Panc1 (cell line): ENCODE measurements at regions not wholly inside any gene's neighbourhood (a gene's known extent, or its start where the extent isn't known, plus 50 kb on each side); places are given as distances from the start of the nearest gene placed in this dataset.

Source experiments
- ATAC-seq: fragments of 200-7000 bp; cut with Tn5 transposase; 2 replicates; pipeline ENCODE4 v1.9.1; 2020; ENCODE audit warnings: mild to moderate bottlenecking, moderate library complexity
- BruUV-seq: library from RNA; stranded (reverse); fragments of 400-500 nt; replicated peaks from 2 replicates; lab custom pipeline; 2021; lab: Mats Ljungman, UMichigan
- CTCF ChIA-PET: fragments of 300-600 bp; sonication (Branson Sonifier 250); formaldehyde crosslinking; loops from one replicate; lab custom pipeline; 2022; ENCODE audit warnings: antibody characterized with exemption; lab: Charles Lee
- POLR2A ChIA-PET: fragments of 300-600 bp; sonication (Branson Sonifier 250); formaldehyde crosslinking; loops from one replicate; lab custom pipeline; 2022; ENCODE audit warnings: antibody characterized with exemption; lab: Charles Lee
- DNase-seq: peaks from one replicate; pipeline ENCODE4 v3.0.0-alpha.2; 2010; ENCODE audit warnings: low read depth, low spot score
- H3K27ac ChIP-seq: 2 replicates; pipeline ENCODE4 v1.5.1; 2011; ENCODE audit warnings: mild to moderate bottlenecking, low read length, inconsistent platforms
- H3K27me3 ChIP-seq: fragments of 200-500 bp; sonication (Bioruptor generic); 2 replicates; pipeline ENCODE4 v1.6.0; 2014; ENCODE audit warnings: low read length, inconsistent platforms; ENCODE audit not compliant: control insufficient read depth, insufficient read depth
- H3K36me3 ChIP-seq: fragments of 200-500 bp; sonication (Bioruptor generic); 2 replicates; pipeline ENCODE4 v1.5.1; 2014; ENCODE audit warnings: inconsistent platforms, mild to moderate bottlenecking, low read length, moderate library complexity; ENCODE audit not compliant: control insufficient read depth, insufficient read depth
- H3K4me1 ChIP-seq: 2 replicates; pipeline ENCODE4 v1.5.1; 2011; ENCODE audit warnings: inconsistent platforms, mild to moderate bottlenecking, low read length, moderate library complexity; ENCODE audit not compliant: control insufficient read depth, insufficient read depth
- H3K4me3 ChIP-seq, 2 experiments: 2 replicates each; pipeline ENCODE4 v1.5.1; 2011 to 2012; ENCODE audit warnings: low read depth in 2 of 2, low read length in 2 of 2, mild to moderate bottlenecking in 2 of 2, inconsistent platforms in 1 of 2, moderate library complexity in 1 of 2
- H3K9me3 ChIP-seq: fragments of 200-500 bp; sonication (Bioruptor generic); 2 replicates; pipeline ENCODE4 v1.5.1; 2014; ENCODE audit warnings: low read depth, mild to moderate bottlenecking, inconsistent platforms, low read length, moderate library complexity; ENCODE audit not compliant: control insufficient read depth, insufficient read depth
- POLR2AphosphoS5 ChIP-seq: IDR thresholded peaks from 2 replicates; pipeline ENCODE4 v1.6.1; 2012; ENCODE audit warnings: mild to moderate bottlenecking, low read depth, low read length, moderate library complexity
- SIN3A ChIP-seq: IDR thresholded peaks from 2 replicates; pipeline ENCODE4 v1.6.1; 2012; ENCODE audit warnings: low read depth, mild to moderate bottlenecking, low read length, moderate library complexity, borderline replicate concordance; ENCODE audit not compliant: insufficient read depth
- TCF7L2 ChIP-seq: IDR thresholded peaks from 2 replicates; pipeline ENCODE4 v1.6.1; 2011; ENCODE audit warnings: mild to moderate bottlenecking, low read depth, low read length, inconsistent platforms
- in situ Hi-C: cut with HindIII; loops from 2 replicates; pipeline ENCODE4 v1.10.0; 2016; ENCODE audit warnings: low sequenced_read_pairs, low pct_unique_long_range_greater_than_20kb
- intact Hi-C: fragments of 100-400 bp; cut with micrococcal nuclease; formaldehyde crosslinking; loops from one replicate; pipeline ENCODE4 v1.10.0; 2022; ENCODE audit not compliant: unreplicated experiment
- TF ChIP-seq, protein P1 (sequence below): fragments of 450-650 bp; IDR thresholded peaks from 2 replicates; pipeline ENCODE4 v1.5.1; 2017; ENCODE audit warnings: mild to moderate bottlenecking
- TF ChIP-seq, protein P2 (sequence below), 2 experiments: IDR thresholded peaks; 2 replicates each; pipeline ENCODE4 v1.6.1; 2011 to 2012; ENCODE audit warnings: low read depth in 2 of 2, control low read depth in 1 of 2, low read length in 1 of 2, mild to moderate bottlenecking in 1 of 2, moderate library complexity in 1 of 2; ENCODE audit not compliant: insufficient read depth in 1 of 2

DNA sequence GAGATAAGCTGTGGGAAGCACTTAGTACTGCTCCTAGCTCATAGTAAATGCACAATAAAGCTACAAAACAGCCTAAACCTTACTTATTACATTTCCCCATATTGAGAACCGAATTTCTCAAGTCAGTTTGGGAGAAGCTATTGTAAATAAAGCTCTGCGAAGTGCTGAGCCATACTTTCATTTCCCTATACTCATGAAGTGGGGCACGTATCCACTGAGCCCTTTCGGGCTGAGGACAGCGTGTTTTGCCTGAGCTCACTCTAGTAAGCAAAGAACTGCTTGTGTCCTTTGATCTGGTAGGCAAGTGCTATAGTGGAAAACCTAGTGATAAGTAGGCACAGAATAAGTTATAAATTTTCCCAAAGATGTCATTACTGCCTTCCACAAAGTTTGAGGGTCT is 165.0 kb downstream of the RSL24D1 start:
- no peaks in the 10 kb centered on the region for H3K4me1 ChIP-seq
- H3K4me3 ChIP-seq, result no peak overlapping the region
- in situ Hi-C loops, result no loop called here
- H3K27ac ChIP-seq, result no peak overlapping the region
- intact Hi-C loops, result no loop called here
- ChIA-PET POLR2A (no interaction called here), CTCF (interaction anchor here (0.5 kb wide), 1 partner anchor 602 kb away, joined by 3 read pairs; no protein-coding TSS in a partner anchor)
- TF ChIP-seq SIN3A (no peak), TCF7L2 (no peak), POLR2AphosphoS5 (no peak)
- TF ChIP-seq, protein P1, sequence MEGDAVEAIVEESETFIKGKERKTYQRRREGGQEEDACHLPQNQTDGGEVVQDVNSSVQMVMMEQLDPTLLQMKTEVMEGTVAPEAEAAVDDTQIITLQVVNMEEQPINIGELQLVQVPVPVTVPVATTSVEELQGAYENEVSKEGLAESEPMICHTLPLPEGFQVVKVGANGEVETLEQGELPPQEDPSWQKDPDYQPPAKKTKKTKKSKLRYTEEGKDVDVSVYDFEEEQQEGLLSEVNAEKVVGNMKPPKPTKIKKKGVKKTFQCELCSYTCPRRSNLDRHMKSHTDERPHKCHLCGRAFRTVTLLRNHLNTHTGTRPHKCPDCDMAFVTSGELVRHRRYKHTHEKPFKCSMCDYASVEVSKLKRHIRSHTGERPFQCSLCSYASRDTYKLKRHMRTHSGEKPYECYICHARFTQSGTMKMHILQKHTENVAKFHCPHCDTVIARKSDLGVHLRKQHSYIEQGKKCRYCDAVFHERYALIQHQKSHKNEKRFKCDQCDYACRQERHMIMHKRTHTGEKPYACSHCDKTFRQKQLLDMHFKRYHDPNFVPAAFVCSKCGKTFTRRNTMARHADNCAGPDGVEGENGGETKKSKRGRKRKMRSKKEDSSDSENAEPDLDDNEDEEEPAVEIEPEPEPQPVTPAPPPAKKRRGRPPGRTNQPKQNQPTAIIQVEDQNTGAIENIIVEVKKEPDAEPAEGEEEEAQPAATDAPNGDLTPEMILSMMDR, result no peak
- TF ChIP-seq, protein P2, sequence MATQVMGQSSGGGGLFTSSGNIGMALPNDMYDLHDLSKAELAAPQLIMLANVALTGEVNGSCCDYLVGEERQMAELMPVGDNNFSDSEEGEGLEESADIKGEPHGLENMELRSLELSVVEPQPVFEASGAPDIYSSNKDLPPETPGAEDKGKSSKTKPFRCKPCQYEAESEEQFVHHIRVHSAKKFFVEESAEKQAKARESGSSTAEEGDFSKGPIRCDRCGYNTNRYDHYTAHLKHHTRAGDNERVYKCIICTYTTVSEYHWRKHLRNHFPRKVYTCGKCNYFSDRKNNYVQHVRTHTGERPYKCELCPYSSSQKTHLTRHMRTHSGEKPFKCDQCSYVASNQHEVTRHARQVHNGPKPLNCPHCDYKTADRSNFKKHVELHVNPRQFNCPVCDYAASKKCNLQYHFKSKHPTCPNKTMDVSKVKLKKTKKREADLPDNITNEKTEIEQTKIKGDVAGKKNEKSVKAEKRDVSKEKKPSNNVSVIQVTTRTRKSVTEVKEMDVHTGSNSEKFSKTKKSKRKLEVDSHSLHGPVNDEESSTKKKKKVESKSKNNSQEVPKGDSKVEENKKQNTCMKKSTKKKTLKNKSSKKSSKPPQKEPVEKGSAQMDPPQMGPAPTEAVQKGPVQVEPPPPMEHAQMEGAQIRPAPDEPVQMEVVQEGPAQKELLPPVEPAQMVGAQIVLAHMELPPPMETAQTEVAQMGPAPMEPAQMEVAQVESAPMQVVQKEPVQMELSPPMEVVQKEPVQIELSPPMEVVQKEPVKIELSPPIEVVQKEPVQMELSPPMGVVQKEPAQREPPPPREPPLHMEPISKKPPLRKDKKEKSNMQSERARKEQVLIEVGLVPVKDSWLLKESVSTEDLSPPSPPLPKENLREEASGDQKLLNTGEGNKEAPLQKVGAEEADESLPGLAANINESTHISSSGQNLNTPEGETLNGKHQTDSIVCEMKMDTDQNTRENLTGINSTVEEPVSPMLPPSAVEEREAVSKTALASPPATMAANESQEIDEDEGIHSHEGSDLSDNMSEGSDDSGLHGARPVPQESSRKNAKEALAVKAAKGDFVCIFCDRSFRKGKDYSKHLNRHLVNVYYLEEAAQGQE (IDR thresholded peaks at IDR 0.05; ENCODE audit: insufficient read depth in 1 of 2, low read depth in 2 of 2, low read length in 1 of 2), result no peak
- H3K27me3 ChIP-seq, result no peaks in the 10 kb centered on the region
- no TSS peak for BruUV-seq
- H3K36me3 ChIP-seq, result no peaks in the 10 kb centered on the region
- no peaks in the 10 kb centered on the region for H3K9me3 ChIP-seq
- DNase-seq (no peak), ATAC-seq (no peak)

DNA sequence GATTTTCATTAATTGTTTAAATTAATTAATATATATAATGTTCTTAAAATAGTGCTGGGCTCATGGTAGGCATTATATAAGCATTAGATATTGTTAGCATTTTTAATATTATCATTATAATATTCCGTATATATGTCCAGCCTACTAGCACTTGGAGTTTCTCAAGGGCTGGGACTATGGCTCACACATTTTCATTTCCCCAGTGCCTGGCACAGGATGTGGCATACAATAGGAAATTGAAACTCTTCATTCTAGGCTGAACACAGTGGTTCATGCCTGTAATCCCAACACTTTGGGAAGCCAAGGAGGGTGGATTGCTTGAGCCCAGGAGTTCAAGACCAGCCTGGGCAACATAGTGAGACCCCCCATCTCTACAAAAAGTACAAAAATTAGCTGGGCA is 170.4 kb downstream of the RSL24D1 start:
- intact Hi-C loops, result no loop called here
- DNase-seq (no peak), ATAC-seq (no peak)
- TF ChIP-seq SIN3A (no peak), TCF7L2 (no peak), POLR2AphosphoS5 (no peak)
- TF ChIP-seq, protein P1, result no peak
- TF ChIP-seq, protein P2 (IDR thresholded peaks at IDR 0.05; ENCODE audit: insufficient read depth in 1 of 2, low read depth in 2 of 2, low read length in 1 of 2), result no peak
- Histone ChIP-seq H3K27ac (no peak overlapping the region), H3K36me3 (no peaks in the 10 kb centered on the region), H3K27me3 (no peaks in the 10 kb centered on the region), H3K9me3 (no peaks in the 10 kb centered on the region), H3K4me1 (no peaks in the 10 kb centered on the region), H3K4me3 (no peak overlapping the region)
- BruUV-seq, result no TSS peak
- POLR2A ChIA-PET, result no interaction called here
- in situ Hi-C loops, result no loop called here
- CTCF ChIA-PET, result no interaction called here
